IPS-NIHi7 (cell line): ENCODE measurements at regions not wholly inside any gene's neighbourhood (a gene's known extent, or its start where the extent isn't known, plus 50 kb on each side); places are given as distances from the start of the nearest gene placed in this dataset.
"Not testable (repeated sequence)": the region's sequence is repeated elsewhere in the genome, so short reads cannot be mapped to it uniquely, and the experiment has no call there.

Experiments
- DNase-seq: peaks from one replicate; pipeline ENCODE4 v3.0.0; 2012; ENCODE audit warnings: mixed read lengths; ENCODE audit errors: extremely low spot score

DNA sequence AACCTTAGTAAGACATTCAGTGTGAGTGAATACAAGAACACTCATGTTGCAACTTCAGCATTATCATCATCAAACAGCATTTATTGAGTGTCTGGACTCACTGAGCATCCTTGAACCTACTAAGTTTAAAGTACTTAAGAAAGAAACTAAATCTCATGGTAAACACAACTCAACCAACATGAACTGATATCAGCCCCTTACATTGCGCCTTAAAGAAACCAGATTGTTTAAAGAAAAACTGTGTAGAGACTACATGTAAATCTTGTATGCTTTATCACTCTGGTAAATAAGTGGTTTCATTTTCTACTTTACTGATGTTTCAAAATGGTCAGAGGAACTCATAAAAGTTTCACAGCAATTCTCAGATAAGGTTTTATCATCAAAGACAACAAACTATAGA is 157.5 kb upstream of the FERD3L start:
- DNase-seq: no peak

DNA sequence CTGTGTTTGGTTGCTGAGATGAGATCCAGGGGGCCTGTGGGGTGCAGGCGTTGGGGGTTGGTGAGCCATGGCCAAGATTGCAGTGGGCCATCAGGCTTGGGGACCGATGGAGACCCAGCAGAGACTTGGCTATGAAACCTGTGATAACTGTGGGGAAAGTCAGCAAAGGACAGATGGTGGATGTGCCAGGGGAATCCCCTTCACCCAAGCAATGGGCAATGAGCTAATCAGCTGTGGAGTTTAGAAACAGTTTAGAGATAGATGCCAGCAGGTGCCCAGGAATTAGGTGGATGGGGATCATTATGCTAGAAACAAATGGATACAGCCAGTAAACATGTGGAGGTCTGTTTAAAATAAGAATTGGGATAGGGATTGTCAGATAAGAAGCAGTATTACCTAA is 151.4 kb upstream of the FERD3L start:
- no peak for DNase-seq

DNA sequence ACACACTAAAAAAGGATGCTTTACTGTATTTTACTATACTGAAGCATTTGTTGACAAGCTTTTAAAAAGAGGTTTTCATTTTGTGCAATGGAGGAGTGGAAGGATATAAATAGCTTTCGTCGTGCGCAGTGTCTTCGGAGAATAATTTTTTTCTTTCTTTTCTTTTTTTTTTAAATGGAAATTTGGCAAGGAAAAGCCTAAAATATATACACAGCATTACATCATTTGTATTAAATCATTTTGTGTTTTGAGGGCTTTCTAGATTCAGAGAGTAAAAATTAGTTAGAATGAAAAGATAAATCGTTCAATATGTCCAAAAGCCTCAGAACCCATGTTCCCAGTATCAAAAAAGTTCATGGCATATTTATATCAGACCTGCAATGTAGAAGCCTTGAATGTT is 150.2 kb upstream of the FERD3L start:
- no peak for DNase-seq

DNA sequence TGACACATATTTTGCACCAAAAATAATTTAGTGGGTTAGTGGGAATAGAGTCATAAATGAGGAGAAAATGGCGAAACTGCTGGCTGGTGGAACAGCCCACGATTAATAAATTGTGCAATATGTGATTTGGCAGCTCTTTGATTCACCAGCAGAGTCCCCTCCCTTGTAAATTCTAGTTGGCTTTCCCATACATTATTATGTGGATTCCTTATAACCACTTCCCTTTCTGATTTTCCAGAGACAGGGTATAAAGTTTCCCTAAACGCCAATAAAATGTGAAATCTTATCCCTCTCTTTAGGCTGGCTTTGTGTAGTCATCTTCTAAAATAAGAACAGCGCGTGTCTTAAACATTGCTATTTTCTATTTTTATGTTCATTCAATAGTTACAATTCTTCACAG is 149.4 kb upstream of the FERD3L start:
- no peak for DNase-seq

DNA sequence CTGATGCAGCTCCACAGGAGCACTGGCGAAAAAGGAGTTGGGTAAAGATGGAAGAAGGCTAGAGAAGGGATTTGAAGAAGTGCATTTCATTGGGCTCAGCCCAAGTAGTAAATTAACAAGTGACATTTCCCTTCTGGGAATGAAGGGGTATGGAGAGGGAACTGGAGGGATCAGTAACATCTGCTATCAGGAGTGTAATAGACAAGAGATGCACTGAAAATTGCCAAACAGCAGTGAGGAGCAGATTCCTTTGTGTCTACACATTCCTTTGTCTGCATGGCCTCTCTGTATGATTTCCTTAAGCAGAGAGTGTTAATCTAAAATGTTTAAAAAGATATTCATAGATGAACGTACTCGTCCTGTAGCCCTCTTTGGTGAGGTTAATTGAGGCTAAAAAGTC is 148.2 kb upstream of the FERD3L start:
- no peak for DNase-seq

DNA sequence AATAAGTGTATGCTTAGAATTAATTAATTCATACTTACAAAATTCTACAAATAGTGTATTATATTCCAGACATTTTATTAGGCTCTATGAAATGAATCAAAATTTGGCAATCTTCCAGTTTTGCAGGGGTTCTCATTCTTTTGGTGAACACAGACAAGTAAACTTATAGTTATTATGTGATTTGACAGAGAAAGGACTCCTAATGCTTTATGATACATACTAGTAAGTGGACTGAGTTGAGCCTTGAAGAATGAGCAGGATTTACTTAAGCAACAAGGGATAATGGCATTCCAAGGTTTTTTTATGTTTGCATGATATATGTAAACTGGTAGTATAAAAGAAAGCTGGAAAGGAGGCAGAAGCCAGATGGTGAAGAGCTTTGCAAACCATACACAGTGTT is 145.7 kb upstream of the FERD3L start:
- DNase-seq: no peak

DNA sequence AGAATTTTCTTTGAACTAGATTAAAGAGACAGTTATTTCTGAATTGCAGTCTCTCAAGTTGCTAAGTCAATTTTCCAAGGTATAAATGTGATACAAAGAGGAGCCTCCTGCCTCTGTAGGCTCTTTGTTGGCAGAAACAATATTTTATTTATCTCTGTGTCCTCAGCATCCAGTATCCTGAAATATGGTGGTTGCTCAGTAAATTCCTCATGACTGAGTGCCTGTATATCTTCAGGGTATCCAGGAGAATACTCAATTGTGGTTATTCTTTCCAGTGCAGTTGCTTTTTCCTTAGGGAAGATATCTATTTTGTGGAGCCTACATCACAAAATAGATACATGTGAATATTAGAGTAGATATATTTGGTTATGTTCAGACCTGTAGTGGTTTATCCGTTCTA is 144.8 kb upstream of the FERD3L start:
- no peak for DNase-seq

DNA sequence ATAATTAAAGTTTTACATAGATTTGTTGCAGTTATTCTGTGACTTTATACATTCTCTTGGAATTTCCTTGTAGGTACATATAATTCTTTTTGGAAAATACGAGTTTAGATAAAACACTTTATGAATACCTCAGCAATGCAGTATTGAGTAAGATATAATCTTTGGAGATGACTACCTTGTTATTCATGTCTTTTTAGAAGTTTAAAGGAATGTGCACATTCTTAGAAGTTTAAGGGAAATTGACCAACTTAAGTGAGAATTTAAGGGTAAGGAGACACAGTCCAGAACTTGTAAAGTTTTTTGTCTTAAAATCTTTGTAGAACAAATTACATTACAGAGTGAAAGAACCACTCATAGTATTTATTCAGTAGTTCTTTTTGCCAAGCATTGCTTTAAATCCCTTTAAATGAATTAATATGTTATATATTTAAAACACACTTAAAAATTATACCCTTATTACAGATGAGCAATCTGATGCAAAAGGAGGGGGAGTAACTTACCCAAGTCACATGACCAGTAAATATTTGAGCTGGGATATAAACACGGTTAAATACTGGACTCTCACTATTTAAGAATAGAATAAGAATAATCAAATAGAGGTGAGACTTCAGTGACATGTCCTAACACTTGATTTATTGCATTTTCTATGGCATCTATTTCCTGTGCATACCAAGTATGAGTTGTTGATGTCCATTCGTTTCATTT is 139.5 kb upstream of the FERD3L start:
- DNase-seq: no peak

DNA sequence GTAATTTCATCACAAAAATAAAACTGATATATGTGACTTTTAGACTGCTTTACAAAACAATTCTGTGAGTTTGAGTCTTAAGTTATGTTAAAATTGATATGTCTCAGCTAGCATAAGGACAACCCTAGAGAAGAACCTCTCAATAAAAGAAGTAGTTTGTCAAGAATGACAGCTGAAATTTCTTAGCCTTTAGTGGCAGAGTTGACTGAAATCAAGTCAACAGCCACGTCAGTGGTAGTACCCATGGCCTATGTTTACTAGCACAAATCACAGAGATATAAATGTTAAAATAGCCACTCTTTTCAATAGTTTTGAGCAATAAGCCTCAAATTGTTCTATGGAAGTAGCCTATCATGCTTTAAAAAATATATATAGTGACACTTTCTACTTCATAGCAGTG is 138.9 kb upstream of the FERD3L start:
- DNase-seq: no peak

DNA sequence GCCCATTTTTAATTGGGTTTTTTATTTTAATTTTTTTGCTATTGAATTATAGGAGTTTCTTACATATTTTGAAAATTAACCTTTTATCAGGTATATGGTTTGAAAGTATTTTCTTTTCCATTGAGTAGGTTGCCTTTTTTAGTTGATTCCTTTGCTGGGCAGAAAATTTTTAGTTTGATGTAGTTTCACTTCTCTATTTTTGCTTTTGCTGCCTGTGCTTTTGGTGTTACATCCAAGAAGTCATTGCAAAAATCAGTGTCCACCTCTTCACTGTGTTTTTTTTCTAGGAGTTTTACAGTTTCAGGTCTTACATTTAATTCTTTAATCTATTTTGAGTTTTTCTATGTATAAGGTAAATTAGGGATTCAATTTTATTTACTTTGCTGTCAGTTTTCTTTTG is 129.8 kb upstream of the FERD3L start:
- DNase-seq: no peak

DNA sequence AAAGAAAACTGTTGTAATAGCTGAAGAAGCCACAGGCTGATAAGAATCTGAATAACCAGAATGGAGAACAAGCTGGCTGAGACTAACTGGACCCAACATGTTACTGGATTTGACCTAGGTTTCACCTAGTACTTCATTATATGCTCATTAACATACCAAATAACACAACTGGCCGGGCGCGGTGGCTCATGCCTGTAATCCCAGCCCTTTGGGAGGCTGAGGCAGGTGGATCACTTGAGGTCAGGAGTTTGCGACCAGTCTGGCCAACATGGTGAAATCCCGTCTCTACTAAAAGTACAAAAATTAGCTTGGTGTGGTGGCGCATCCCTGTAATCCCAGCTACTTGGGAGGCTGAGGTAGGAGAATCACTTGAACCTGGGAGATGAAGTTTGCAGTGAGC is 127.1 kb upstream of the FERD3L start:
- DNase-seq: not testable (repeated sequence)

DNA sequence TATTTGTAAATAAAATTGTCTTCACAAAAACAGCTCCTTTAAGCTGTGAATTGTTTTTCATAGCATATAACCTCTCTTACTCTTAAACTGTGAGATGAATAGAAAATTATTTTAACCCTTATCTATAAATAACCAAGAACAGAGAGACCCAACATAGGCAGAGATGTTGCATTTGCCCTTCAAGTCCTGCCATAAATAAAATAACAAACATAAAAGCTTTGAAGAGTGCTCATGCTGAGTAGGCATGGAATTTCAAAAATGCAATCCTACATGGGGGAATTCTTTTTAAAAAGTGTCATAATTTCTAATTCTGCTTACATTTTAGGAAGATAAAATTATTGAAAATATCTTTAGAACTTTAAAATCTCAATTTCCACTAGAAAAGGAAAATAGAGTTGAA is 124.1 kb upstream of the FERD3L start:
- no peak for DNase-seq

DNA sequence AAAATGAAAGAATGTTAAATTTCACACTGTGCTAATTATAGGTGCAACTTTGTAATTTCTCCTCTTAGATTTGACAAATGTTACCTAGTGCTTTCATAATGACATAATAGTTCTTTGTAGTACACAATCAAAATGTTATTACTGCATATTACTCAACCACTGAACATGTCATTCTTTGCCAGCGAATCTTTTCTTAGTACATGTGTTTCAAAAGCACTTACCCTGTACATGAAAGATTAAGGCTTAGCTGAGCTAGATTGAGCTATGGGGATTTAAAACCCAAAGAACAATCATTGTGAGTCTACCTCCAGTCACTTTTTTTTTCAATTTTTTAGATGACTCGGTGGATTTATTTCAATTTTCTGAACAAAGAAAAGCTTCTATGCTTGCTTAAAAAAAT is 123.5 kb upstream of the FERD3L start:
- no peak for DNase-seq

DNA sequence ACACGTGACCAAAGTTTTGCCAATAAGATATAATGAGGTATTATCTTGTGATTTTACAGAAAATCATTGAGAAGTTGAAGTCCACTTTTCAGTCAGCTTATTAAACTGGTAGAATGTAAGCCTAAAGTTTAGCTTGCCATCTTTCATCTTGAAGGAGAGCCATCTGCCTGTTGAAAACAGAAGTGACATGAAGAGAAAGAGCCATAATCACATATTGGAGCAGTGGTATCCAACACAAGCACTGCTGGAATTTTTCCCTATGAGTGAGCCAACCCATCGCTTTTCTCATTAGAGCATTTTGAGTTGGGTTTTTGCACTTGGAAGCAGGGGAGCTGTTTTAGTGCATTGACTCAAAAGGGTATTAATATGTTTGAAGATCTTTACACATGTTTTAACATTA is 117.6 kb upstream of the FERD3L start:
- no peak for DNase-seq

DNA sequence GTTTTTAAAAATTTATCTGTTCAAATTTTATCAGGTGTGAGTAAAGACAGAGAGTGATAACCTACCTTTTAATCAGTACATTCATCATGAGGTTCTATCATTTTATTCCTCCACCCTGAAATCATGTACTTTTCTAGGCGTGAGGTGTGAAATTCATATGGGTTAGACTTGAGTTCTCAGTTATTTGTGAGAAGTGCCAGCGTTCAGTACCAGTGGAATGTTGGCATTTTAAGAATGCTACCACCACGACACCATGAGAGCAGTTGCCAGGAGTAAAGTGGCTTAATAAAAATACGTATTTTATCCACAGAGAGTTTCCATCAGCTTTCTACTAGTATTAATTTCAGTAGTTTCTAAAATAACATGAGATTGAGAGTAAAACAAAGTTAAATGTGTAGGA is 104.1 kb upstream of the FERD3L start:
- no peak for DNase-seq

DNA sequence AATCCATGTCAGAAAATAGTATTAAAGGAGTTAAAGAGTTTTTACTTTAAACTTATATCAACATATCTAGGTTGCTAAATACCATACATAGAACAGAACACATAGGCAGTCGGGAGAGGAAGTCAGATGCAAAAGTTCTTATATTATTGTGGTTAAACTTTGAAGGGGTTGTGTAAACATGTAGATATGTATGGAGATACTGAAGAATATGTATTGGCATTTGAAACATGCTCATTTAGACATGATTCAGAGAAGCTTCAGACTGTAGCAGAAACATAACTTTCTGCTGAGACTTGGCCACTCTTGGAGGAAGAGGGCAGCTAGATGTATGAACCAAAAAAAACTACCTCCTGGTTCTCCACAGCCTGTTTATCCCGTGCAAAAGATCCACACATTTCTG is 103.5 kb upstream of the FERD3L start:
- DNase-seq: no peak

DNA sequence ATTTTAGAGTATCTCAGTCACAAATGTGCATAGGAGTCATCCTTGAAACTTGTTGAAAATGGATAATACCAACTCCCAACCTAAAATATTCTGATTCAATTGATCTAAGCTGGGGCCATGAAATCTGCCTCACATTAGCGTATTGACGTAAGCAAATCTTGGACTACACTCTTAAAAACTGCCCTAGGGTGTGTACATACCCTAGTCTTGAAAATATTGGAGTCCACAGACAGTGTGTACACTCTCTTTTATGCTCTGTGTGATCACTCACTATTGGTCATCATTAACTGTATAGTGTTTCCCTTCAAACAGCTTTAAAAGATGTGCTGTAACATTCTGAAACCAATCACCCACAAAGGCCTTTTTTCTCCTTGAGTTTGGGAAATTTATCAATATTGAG is 102.9 kb upstream of the FERD3L start:
- no peak for DNase-seq

DNA sequence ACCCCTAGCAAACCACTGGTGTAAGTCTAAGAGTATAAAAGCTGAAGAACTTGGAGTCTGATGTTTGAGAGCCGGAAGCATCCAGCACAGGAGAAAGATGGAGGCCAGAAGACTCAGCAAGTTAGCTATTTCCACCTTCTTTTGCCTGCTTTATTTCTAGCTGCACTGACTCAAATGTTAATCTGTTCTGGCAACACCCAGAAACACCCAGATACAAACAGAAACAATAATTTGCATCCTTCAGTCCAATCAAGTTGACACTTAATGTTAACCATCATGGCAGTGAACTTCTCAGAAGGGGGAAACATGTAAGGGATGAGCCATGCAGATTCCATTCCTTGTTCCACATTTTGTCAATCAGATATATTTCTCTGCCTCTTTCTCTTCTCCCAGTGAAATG is 101.8 kb upstream of the FERD3L start:
- DNase-seq: no peak

DNA sequence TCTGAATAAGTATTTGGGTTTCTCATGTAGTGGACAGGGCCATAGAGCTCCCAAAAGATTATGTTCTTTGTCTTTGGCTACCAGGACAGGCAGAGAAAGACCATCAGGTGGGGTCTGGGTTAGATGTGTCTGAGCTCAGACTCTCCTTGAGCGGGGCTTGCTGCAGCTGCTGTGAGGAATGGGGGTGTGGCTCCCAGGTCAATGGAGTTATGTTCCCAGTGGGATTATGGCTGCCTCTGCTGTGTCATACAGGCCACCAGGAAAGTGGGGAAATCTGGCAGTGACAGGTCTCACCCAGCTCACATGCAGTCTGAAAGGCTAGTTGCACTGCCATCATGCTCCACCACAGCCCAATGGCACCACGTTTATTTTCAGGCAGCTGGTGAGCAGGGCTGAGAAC is 97.0 kb upstream of the FERD3L start:
- no peak for DNase-seq

DNA sequence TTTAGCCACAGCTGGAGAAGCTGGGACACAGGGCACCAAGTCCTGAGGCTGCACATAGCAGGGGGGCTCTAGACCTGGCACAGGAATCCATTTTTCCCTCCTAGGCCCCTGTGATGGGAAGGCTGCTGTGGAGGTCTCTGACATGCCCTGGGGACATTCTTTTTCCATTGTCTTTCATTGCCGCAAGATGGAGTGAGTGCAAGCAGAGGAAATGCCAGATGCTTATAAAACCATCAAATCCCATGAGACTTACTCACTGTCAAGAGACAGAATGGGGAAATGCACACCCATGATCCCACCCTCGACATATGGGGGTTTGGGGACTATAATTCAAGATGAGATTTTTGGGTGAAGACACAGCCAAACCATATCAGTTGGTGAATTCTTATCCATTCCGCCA is 94.7 kb upstream of the FERD3L start:
- no peak for DNase-seq

DNA sequence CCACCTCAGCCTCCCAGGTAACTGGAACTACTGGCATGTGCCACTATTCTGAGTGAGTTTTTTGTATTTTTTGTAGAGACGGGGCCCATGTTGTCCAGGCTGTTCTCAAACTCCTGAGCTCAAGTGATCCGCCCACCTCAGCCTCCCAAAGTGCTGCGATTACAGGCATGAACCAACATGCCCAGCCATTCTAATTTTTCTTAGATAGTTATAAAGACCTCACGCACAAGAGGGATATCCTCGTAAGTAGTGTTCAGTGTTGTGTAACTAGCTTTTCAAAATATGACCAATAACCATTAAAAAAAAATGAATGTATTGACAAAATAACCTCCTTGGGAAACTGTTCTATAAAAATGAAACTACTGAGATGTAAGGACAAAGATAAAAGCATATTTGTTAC is 90.5 kb upstream of the FERD3L start:
- DNase-seq: no peak

DNA sequence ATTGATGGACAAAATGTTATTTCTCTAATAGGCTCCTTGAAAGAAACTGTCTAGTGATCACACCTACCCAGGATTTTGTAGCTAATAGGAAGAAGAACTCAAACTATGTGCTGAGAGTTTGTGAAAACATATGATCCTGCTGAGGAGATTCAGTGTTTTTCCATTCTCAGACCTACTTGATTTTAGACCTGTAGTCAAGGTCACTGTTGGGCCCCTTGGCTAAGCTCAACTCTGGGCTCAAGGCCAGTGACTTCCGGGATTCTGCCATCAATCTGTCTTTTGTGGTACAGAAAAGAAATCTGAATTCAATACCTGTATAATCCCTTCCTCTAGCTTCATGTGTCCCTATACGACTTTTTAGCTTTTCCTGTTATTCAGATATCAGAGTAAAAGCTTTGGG is 79.7 kb upstream of the FERD3L start:
- DNase-seq: no peak

DNA sequence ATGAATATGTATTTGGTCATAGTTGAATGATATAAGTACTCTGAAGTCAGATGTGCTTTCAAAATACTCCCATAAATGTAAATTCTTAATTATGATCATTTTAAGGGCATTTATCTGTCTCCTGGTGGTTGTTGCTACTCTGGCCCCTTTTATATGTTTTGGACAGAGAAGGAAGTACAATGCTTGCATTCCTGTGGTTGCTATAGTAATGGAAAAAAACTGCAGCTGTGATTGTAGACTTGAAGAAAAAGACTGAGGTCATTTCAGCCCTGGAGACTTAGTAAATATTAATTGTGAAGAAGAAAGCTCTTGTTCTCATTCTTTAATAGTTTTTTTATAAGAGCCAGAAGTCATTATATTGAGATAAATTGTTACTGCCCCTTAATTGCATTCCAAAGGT is 70.2 kb upstream of the FERD3L start:
- no peak for DNase-seq

DNA sequence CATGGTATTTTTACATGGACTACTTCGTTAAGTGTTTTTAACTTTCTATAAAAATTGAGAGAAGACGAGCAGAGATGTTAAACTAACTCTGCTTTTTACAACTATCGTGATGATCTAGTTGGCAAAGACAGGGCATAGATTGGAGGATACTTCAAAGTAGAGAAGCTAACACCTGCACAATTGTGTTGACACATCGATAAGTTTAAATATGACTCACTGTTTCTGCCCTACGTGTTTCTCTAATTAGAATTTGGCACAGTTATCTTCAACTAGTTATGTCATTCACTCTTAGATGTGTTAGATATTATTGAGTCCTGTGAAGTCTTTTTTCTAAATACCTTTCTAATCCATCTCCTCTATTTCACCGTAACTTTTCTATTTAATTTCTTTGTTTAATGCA is 68.5 kb upstream of the FERD3L start:
- DNase-seq: no peak
